ENCODE measurements at regions not wholly inside any gene's neighbourhood (a gene's known extent, or its start where the extent isn't known, plus 50 kb on each side); places are given as distances from the start of the nearest gene placed in this dataset.

GRCh38 chr15:92320012-92320699 is 73.5 kb upstream of the ST8SIA2 start:
- H3K27me3 Mint-ChIP-seq: peaks cover 8% of the 10 kb centered on the region

GRCh38 chr15:92322566-92323355 is 70.9 kb upstream of the ST8SIA2 start:
- H3K36me3 Mint-ChIP-seq (ENCODE audit: low read depth): no peaks in the 10 kb centered on the region
- H3K4me3 Mint-ChIP-seq: no peak overlapping the region
- intact Hi-C loops (cut with micrococcal nuclease): no loop called here
- H3K4me1 Mint-ChIP-seq (ENCODE audit: low read depth): no peaks in the 10 kb centered on the region
- H3K27me3 Mint-ChIP-seq: peaks cover 8% of the 10 kb centered on the region
- H3K27ac Mint-ChIP-seq: no peak overlapping the region
- H3K9me3 Mint-ChIP-seq: no peaks in the 10 kb centered on the region

More at GRCh38 chr15:92320012-92320699, 73.5 kb upstream of the ST8SIA2 start:
- Mint-ChIP-seq H3K36me3 (ENCODE audit: low read depth) (no peaks in the 10 kb centered on the region), H3K4me3 (no peak overlapping the region), H3K9me3 (no peaks in the 10 kb centered on the region), H3K27ac (no peak overlapping the region), H3K4me1 (ENCODE audit: low read depth) (no peaks in the 10 kb centered on the region)
- intact Hi-C loops (cut with micrococcal nuclease): no loop called here

- H3K36me3 Mint-ChIP-seq (ENCODE audit: low read depth): no peaks in the 10 kb centered on the region
- H3K27me3 Mint-ChIP-seq: peaks cover 8% of the 10 kb centered on the region
- H3K4me3 Mint-ChIP-seq: no peak overlapping the region
- intact Hi-C loops (cut with micrococcal nuclease): no loop called here
- H3K9me3 Mint-ChIP-seq: no peaks in the 10 kb centered on the region
- H3K27ac Mint-ChIP-seq: no peak overlapping the region
- no peaks in the 10 kb centered on the region for H3K4me1 Mint-ChIP-seq (ENCODE audit: low read depth)
Measured at GRCh38 chr15:92323525-92323924, 70.2 kb upstream of the ST8SIA2 start.

- intact Hi-C loops (cut with micrococcal nuclease): no loop called here
- H3K27me3 Mint-ChIP-seq: peaks cover 8% of the 10 kb centered on the region
Measured at GRCh38 chr15:92324101-92324963, 69.3 kb upstream of the ST8SIA2 start.

DNA sequence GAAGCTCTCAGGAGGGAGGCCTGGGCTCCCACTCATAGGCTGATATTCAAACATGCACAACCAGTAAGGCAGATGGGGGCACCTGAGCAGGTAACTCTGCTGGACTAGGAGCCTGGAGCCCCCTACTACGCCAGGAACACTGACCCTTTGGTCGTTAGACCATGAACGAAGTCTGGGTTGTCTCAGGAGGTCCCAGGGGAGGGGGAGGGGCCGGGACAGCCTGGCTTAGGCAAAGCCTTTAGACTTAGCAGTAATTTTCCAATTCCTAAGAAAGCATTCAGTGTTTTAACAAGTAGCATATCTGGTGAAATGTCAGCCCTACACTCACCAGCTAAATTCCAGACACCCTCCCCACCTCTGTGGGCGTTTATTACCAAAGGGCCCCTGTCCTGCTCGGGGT is 67.4 kb upstream of the ST8SIA2 start:
- intact Hi-C loops (cut with micrococcal nuclease): no loop called here
- no peaks in the 10 kb centered on the region for H3K36me3 Mint-ChIP-seq (ENCODE audit: low read depth)
- no peak overlapping the region for H3K4me3 Mint-ChIP-seq

More at GRCh38 chr15:92324101-92324963, 69.3 kb upstream of the ST8SIA2 start:
- Mint-ChIP-seq H3K4me3 (no peak overlapping the region), H3K4me1 (ENCODE audit: low read depth) (no peaks in the 10 kb centered on the region), H3K27ac (no peak overlapping the region), H3K36me3 (ENCODE audit: low read depth) (no peaks in the 10 kb centered on the region), H3K9me3 (no peaks in the 10 kb centered on the region)

GRCh38 chr15:92327033-92327432 is 66.6 kb upstream of the ST8SIA2 start:
- H3K27me3 Mint-ChIP-seq: peaks cover under 1% of the 10 kb centered on the region
- intact Hi-C loops (cut with micrococcal nuclease): no loop called here
- H3K36me3 Mint-ChIP-seq (ENCODE audit: low read depth): no peaks in the 10 kb centered on the region
- peaks cover 4% of the 10 kb centered on the region for H3K9me3 Mint-ChIP-seq
- no peak overlapping the region for H3K27ac Mint-ChIP-seq
- H3K4me3 Mint-ChIP-seq: no peak overlapping the region
- no peaks in the 10 kb centered on the region for H3K4me1 Mint-ChIP-seq (ENCODE audit: low read depth)

More for the DNA sequence above, 67.4 kb upstream of the ST8SIA2 start:
- Mint-ChIP-seq H3K27ac (no peak overlapping the region), H3K9me3 (no peaks in the 10 kb centered on the region), H3K4me1 (ENCODE audit: low read depth) (no peaks in the 10 kb centered on the region), H3K27me3 (peaks cover 4% of the 10 kb centered on the region)

GRCh38 chr15:92328207-92328606 is 65.5 kb upstream of the ST8SIA2 start:
- H3K27me3 Mint-ChIP-seq: no peaks in the 10 kb centered on the region
- no peaks in the 10 kb centered on the region for H3K36me3 Mint-ChIP-seq (ENCODE audit: low read depth)
- H3K9me3 Mint-ChIP-seq: peaks cover 11% of the 10 kb centered on the region
- intact Hi-C loops (cut with micrococcal nuclease): no loop called here
- no peak overlapping the region for H3K4me3 Mint-ChIP-seq
- H3K27ac Mint-ChIP-seq: no peak overlapping the region
- H3K4me1 Mint-ChIP-seq (ENCODE audit: low read depth): no peaks in the 10 kb centered on the region

- Mint-ChIP-seq H3K4me3 (no peak overlapping the region), H3K4me1 (ENCODE audit: low read depth) (no peaks in the 10 kb centered on the region), H3K36me3 (ENCODE audit: low read depth) (no peaks in the 10 kb centered on the region), H3K27me3 (no peaks in the 10 kb centered on the region), H3K27ac (no peak overlapping the region), H3K9me3 (peaks cover 11% of the 10 kb centered on the region)
- intact Hi-C loops (cut with micrococcal nuclease): no loop called here
Measured at GRCh38 chr15:92332125-92332899, 61.4 kb upstream of the ST8SIA2 start.

DNA sequence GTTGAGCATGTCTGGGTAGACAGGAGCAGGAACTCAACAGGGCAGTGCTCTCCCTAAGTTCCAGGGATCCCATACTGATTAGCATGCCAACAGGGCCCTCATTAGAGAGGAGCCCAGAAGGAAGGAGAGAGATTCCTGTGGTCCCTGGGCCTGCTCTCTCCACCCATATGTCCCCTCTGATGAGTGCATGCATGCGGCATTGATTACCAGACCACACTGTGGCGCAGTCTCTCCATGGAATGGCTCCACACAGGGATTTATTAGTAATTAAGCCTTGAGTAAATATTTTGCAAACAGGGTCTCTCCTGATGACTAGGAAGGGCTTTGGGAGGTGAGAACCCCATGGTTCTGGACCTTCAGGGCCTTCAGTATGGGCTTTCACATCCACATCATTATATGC is 60.0 kb upstream of the ST8SIA2 start:
- H3K36me3 Mint-ChIP-seq (ENCODE audit: low read depth): no peaks in the 10 kb centered on the region
- no peaks in the 10 kb centered on the region for H3K4me1 Mint-ChIP-seq (ENCODE audit: low read depth)
- no peaks in the 10 kb centered on the region for H3K27me3 Mint-ChIP-seq
- intact Hi-C loops (cut with micrococcal nuclease): no loop called here
- H3K9me3 Mint-ChIP-seq: peaks cover 11% of the 10 kb centered on the region
- no peak overlapping the region for H3K27ac Mint-ChIP-seq
- H3K4me3 Mint-ChIP-seq: no peak overlapping the region

GRCh38 chr15:92336419-92336987 is 57.2 kb upstream of the ST8SIA2 start:
- Mint-ChIP-seq H3K4me1 (ENCODE audit: low read depth) (no peaks in the 10 kb centered on the region), H3K27me3 (no peaks in the 10 kb centered on the region), H3K36me3 (ENCODE audit: low read depth) (no peaks in the 10 kb centered on the region), H3K27ac (no peak overlapping the region), H3K9me3 (peaks cover 11% of the 10 kb centered on the region), H3K4me3 (no peak overlapping the region)
- intact Hi-C loops (cut with micrococcal nuclease): no loop called here

DNA sequence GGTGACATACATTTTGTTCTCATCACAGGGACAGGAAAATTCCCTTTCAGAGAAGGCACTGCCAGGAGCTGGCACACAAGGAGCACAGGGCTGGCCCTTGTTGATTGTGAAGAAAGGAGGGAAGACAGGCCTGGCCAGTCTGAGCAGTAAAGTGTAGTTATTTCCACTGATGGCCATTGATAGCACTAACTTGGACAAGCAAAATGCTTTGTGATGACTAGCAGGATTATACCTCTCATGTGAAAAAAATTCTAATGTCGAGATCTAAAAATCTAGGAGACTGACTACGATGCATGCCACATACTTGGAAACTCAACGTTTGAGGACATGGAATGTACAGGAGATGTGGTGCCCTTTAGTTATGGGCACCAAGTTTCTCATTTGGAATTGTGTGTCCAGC is 54.3 kb upstream of the ST8SIA2 start:
- no peaks in the 10 kb centered on the region for H3K4me1 Mint-ChIP-seq (ENCODE audit: low read depth)
- no peak overlapping the region for H3K4me3 Mint-ChIP-seq
- intact Hi-C loops (cut with micrococcal nuclease): no loop called here
- H3K27me3 Mint-ChIP-seq: peaks cover 3% of the 10 kb centered on the region
- H3K36me3 Mint-ChIP-seq (ENCODE audit: low read depth): no peaks in the 10 kb centered on the region
- H3K9me3 Mint-ChIP-seq: no peaks in the 10 kb centered on the region
- H3K27ac Mint-ChIP-seq: no peak overlapping the region
